ENCODE measurements at regions not wholly inside any gene's neighbourhood (a gene's known extent, or its start where the extent isn't known, plus 50 kb on each side); places are given as distances from the start of the nearest gene placed in this dataset.

DNA sequence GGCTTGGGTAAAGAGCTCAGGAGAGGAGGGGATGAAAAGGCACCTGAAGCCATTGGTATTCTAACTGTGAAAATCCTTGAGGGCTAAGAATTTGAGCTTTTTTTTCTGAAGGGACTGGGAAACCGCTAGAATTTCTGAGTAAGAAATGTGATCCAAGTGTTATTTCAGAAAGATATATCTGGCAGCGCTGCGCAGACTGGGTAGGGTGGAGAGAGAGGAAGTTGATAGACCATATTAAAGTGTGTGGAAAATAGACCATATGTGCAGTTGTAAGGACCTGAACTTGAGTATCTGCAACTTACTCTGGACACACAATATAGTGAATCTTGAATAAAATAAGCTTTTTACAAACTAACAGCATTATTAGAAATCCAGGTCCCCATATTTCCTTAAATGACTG is 427.4 kb downstream of the NDFIP2 start:
- TF ChIP-seq EZH2 (IDR thresholded peaks at IDR 0.05; ENCODE audit: low read length) (no peak), CTCF (optimal IDR thresholded peaks at IDR 0.05 in 1 of 3, IDR thresholded peaks at IDR 0.05 in 1 of 3, conservative IDR thresholded peaks at IDR 0.05 in 1 of 3; ENCODE audit: extremely low read depth in 1 of 3, insufficient read depth in 2 of 3, low read length in 3 of 3) (no peak)

Measured in keratinocyte (primary cell).